A673 (cell line): ENCODE measurements at regions not wholly inside any gene's neighbourhood (a gene's known extent, or its start where the extent isn't known, plus 50 kb on each side); places are given as distances from the start of the nearest gene placed in this dataset.

ENCODE experiments used
- BruUV-seq: library from RNA; stranded (reverse); fragments of 400-500 nt; replicated peaks from 2 replicates; lab custom pipeline; 2021; lab: Mats Ljungman, UMichigan
- CTCF ChIA-PET: fragments of 300-600 bp; sonication (Branson Sonifier 250); formaldehyde crosslinking; loops from one replicate; lab custom pipeline; 2022; ENCODE audit warnings: antibody characterized with exemption; lab: Charles Lee
- POLR2A ChIA-PET: fragments of 300-600 bp; sonication (Branson Sonifier 250); formaldehyde crosslinking; loops from one replicate; lab custom pipeline; 2022; ENCODE audit warnings: antibody characterized with exemption; ENCODE audit not compliant: low non-redundant PET; lab: Charles Lee
- DNase-seq: peaks from one replicate; pipeline ENCODE4 v3.0.0-alpha.2; 2015; ENCODE audit warnings: low spot score
- H3K27ac ChIP-seq: fragments of 200-600 bp; sonication (generic); 2 replicates; pipeline ENCODE4 v1.5.1; 2016; ENCODE audit warnings: mixed run types, low read depth, mild to moderate bottlenecking, mixed read lengths, antibody characterized with exemption, low read length; ENCODE audit not compliant: poor library complexity, severe bottlenecking
- H3K27me3 ChIP-seq: fragments of 200-600 bp; sonication (generic); replicated peaks from 2 replicates; pipeline ENCODE4 v1.6.1; 2017; ENCODE audit warnings: mixed run types, low read depth, mild to moderate bottlenecking, mixed read lengths, antibody characterized with exemption, low read length; ENCODE audit not compliant: insufficient read depth, poor library complexity
- H3K36me3 ChIP-seq: fragments of 200-600 bp; sonication (generic); 2 replicates; pipeline ENCODE4 v1.6.1; 2016; ENCODE audit warnings: mixed run types, mild to moderate bottlenecking, mixed read lengths, antibody characterized with exemption, low read length; ENCODE audit not compliant: insufficient read depth, poor library complexity, severe bottlenecking
- H3K4me1 ChIP-seq: fragments of 200-600 bp; sonication (generic); 2 replicates; pipeline ENCODE4 v1.6.1; 2017; ENCODE audit warnings: mixed run types, mild to moderate bottlenecking, mixed read lengths, antibody characterized with exemption, low read length; ENCODE audit not compliant: insufficient read depth, poor library complexity, severe bottlenecking
- H3K4me3 ChIP-seq: fragments of 200-600 bp; sonication (generic); 2 replicates; pipeline ENCODE4 v1.5.1; 2016; ENCODE audit warnings: low read depth, mixed run types, mild to moderate bottlenecking, mixed read lengths, low read length; ENCODE audit not compliant: poor library complexity, severe bottlenecking
- H3K9me3 ChIP-seq: fragments of 200-600 bp; sonication (generic); 2 replicates; pipeline ENCODE4 v1.6.1; 2016; ENCODE audit warnings: mixed run types, low read depth, mild to moderate bottlenecking, mixed read lengths, antibody characterized with exemption, low read length; ENCODE audit not compliant: poor library complexity, severe bottlenecking
- EZH2 ChIP-seq: fragments of 200-600 bp; sonication (generic); IDR thresholded peaks from 2 replicates; pipeline ENCODE4 v1.6.1; 2017; ENCODE audit warnings: borderline replicate concordance, low read depth, mild to moderate bottlenecking, mixed read lengths, antibody characterized with exemption, low read length; ENCODE audit not compliant: poor library complexity, severe bottlenecking
- intact Hi-C: fragments of 100-400 bp; cut with micrococcal nuclease; formaldehyde crosslinking; loops from one replicate; pipeline ENCODE4 v1.10.0; 2022; ENCODE audit not compliant: unreplicated experiment
- TF ChIP-seq, protein P1 (sequence below): fragments of 300-800, 200-600 bp; sonication (generic); conservative IDR thresholded peaks from 2 replicates; pipeline ENCODE4 v1.5.1; 2017; ENCODE audit warnings: low read depth, mild to moderate bottlenecking, antibody characterized with exemption, low read length, moderate library complexity, mixed read lengths

DNA sequence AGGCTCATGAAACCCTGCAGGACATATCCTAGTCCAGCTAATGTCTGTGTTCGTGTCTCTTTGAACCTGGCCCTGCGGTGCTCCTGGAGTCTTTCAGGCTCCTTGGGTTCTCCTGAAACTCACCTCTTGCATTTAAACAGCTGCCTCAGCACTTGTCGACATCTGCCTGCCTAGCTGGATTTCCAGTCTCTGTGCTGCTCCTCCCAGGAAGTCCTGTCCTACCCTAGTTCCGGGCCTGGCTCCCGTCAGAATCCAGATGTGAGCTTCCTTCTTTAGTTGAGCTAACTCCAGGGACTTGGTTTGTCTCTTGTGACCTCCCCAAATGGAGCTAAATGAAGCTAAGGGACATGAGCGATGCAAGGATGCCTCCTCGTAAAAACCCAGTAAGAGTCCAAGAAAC lies 155.2 kb upstream of the PIRT start:
- no peaks in the 10 kb centered on the region for H3K9me3 ChIP-seq
- peak; percentile 3 for DNase-seq
- BruUV-seq: no TSS peak
- CTCF ChIA-PET: no interaction called here
- TF ChIP-seq, protein P1, sequence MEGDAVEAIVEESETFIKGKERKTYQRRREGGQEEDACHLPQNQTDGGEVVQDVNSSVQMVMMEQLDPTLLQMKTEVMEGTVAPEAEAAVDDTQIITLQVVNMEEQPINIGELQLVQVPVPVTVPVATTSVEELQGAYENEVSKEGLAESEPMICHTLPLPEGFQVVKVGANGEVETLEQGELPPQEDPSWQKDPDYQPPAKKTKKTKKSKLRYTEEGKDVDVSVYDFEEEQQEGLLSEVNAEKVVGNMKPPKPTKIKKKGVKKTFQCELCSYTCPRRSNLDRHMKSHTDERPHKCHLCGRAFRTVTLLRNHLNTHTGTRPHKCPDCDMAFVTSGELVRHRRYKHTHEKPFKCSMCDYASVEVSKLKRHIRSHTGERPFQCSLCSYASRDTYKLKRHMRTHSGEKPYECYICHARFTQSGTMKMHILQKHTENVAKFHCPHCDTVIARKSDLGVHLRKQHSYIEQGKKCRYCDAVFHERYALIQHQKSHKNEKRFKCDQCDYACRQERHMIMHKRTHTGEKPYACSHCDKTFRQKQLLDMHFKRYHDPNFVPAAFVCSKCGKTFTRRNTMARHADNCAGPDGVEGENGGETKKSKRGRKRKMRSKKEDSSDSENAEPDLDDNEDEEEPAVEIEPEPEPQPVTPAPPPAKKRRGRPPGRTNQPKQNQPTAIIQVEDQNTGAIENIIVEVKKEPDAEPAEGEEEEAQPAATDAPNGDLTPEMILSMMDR: no peak
- TF ChIP-seq EZH2: no peak
- H3K27ac ChIP-seq: no peak overlapping the region
- peaks cover 1% of the 10 kb centered on the region for H3K27me3 ChIP-seq
- H3K36me3 ChIP-seq: no peaks in the 10 kb centered on the region
- intact Hi-C loops: no loop called here
- POLR2A ChIA-PET: no interaction called here
- H3K4me1 ChIP-seq: no peaks in the 10 kb centered on the region
- no peak overlapping the region for H3K4me3 ChIP-seq

DNA sequence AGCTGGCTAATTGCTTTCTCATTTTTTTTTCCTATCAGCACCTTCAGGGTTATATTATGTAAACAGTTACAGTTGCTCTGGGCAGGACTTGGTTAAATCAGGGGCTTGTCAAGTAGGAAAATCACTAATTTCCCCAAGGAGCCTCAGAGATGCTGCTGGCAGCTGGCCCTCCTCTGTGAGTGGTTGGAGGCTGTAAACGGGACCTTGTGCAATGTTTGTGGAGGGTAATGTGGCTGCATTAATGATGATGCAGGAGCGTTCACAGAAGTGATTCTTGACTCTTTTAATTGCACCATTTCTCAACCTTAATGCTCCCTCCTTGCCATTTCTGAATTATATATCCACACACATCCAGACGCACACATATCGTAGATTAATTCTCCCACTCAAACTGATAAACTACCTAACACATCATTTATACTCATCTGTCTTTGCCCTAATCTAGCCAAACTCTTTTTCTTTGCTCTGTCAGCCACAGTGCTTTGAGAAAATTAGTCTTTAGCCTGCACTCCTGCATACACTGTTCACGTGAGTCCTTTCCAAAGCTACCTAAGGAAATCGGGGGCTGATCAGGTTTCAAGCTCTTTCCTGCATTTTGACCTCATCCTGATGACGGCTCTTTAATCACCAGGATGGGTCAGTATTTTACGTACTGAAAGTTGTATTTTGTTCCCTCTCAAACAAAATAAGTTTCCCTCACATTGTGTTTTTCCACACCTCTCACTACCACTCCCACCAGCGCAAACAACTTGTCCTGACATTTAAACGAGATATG lies 154.4 kb upstream of the PIRT start:
- Histone ChIP-seq H3K36me3 (no peaks in the 10 kb centered on the region), H3K4me3 (no peak overlapping the region), H3K9me3 (no peaks in the 10 kb centered on the region), H3K27me3 (peaks cover 3% of the 10 kb centered on the region), H3K27ac (no peak overlapping the region), H3K4me1 (no peaks in the 10 kb centered on the region)
- POLR2A ChIA-PET: no interaction called here
- CTCF ChIA-PET: no interaction called here
- peak; percentile 29 for DNase-seq
- BruUV-seq: no TSS peak
- intact Hi-C loops: no loop called here
- TF ChIP-seq EZH2: no peak
- TF ChIP-seq, protein P1: no peak

DNA sequence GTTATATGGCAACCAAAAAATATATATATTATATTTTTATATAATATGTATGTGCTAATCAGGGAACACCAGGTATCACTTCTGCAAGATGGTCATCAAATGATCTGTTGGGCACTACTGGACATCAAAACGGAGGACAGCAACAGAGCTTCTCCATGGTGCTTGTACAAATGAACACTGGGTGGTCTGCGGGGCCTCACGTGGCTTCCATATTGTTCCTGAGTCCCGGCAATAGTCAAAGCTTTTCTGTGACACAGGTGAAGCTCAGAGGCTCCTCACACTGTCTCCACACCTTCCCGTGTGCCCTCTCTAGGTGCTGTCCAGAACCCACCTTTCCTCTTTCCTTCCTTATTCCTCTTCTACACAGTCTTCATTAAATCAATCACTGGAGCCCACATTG lies 149.9 kb upstream of the PIRT start:
- CTCF ChIA-PET: no interaction called here
- Histone ChIP-seq H3K36me3 (no peaks in the 10 kb centered on the region), H3K4me1 (no peaks in the 10 kb centered on the region), H3K27ac (no peak overlapping the region), H3K27me3 (peaks cover 6% of the 10 kb centered on the region), H3K4me3 (no peak overlapping the region), H3K9me3 (no peaks in the 10 kb centered on the region)
- POLR2A ChIA-PET: no interaction called here
- BruUV-seq: no TSS peak
- intact Hi-C loops: no loop called here
- no peak for TF ChIP-seq EZH2
- TF ChIP-seq, protein P1: no peak
- no peak for DNase-seq
